GM23338 (cell line): ENCODE measurements at regions not wholly inside any gene's neighbourhood (a gene's known extent, or its start where the extent isn't known, plus 50 kb on each side); places are given as distances from the start of the nearest gene placed in this dataset.

Source experiments
- ATAC-seq: fragments of 200-7000 bp; cut with Tn5 transposase; 3 replicates; pipeline ENCODE4 v1.9.1; 2020
- DNase-seq: peaks from one replicate; pipeline ENCODE4 v3.0.0-alpha.2; 2015; ENCODE audit warnings: low spot score
- H2AFZ ChIP-seq: fragments of 200-600 bp; sonication (generic); 2 replicates; pipeline ENCODE4 v1.8.0; 2016; ENCODE audit warnings: antibody characterized with exemption, mild to moderate bottlenecking, moderate library complexity
- H3F3A ChIP-seq: fragments of 200-600 bp; sonication (generic); replicated peaks from 2 replicates; pipeline ENCODE4 v1.8.0; 2017; ENCODE audit warnings: antibody characterized with exemption, mixed run types, low read depth
- H3K27ac ChIP-seq: fragments of 200-600 bp; sonication (generic); 2 replicates; pipeline ENCODE4 v1.6.1; 2016; ENCODE audit warnings: low read depth
- H3K27me3 ChIP-seq: fragments of 200-600 bp; sonication (generic); 2 replicates; pipeline ENCODE4 v1.8.0; 2016; ENCODE audit warnings: mild to moderate bottlenecking, mixed run types, moderate library complexity; ENCODE audit not compliant: insufficient read depth
- H3K36me3 ChIP-seq: fragments of 200-600 bp; sonication (generic); 2 replicates; pipeline ENCODE4 v1.8.0; 2016; ENCODE audit warnings: mild to moderate bottlenecking; ENCODE audit not compliant: insufficient read depth
- H3K4me1 ChIP-seq: fragments of 200-600 bp; sonication (generic); 2 replicates; pipeline ENCODE4 v1.8.0; 2016; ENCODE audit warnings: mild to moderate bottlenecking, moderate library complexity; ENCODE audit not compliant: insufficient read depth
- H3K4me2 ChIP-seq: fragments of 200-600 bp; sonication (generic); 2 replicates; pipeline ENCODE4 v1.7.1; 2017; ENCODE audit warnings: mixed run types
- H3K4me3 ChIP-seq: fragments of 200-600 bp; sonication (generic); 2 replicates; pipeline ENCODE4 v1.6.1; 2016; ENCODE audit warnings: mixed run types
- H3K79me2 ChIP-seq: fragments of 200-600 bp; sonication (generic); replicated peaks from 2 replicates; pipeline ENCODE4 v1.8.0; 2017; ENCODE audit warnings: mild to moderate bottlenecking; ENCODE audit not compliant: insufficient read depth
- H3K9me2 ChIP-seq: fragments of 200-600 bp; sonication (generic); 2 replicates; pipeline ENCODE4 v1.8.0; 2017; ENCODE audit not compliant: insufficient read depth
- H4K20me1 ChIP-seq: fragments of 200-600 bp; sonication (generic); replicated peaks from 2 replicates; pipeline ENCODE4 v1.8.0; 2017; ENCODE audit warnings: mild to moderate bottlenecking; ENCODE audit not compliant: insufficient read depth
- H3K27ac Mint-ChIP-seq: 2 replicates; pipeline ENCODE4 v1.8.0; 2020; ENCODE audit warnings: inconsistent platforms, mild to moderate bottlenecking, moderate library complexity, mixed read lengths
- H3K27me3 Mint-ChIP-seq: 3 replicates; pipeline ENCODE4 v1.8.0; 2022; ENCODE audit warnings: low read depth, mild to moderate bottlenecking, moderate library complexity, mixed read lengths, inconsistent platforms; ENCODE audit not compliant: insufficient read depth, poor library complexity
- H3K36me3 Mint-ChIP-seq: 3 replicates; pipeline ENCODE4 v1.8.0; 2021; ENCODE audit warnings: low read depth, mild to moderate bottlenecking, inconsistent platforms, moderate library complexity, mixed read lengths
- H3K4me1 Mint-ChIP-seq: 3 replicates; pipeline ENCODE4 v1.8.0; 2020; ENCODE audit warnings: mild to moderate bottlenecking, inconsistent platforms, mixed read lengths
- H3K4me3 Mint-ChIP-seq: 3 replicates; pipeline ENCODE4 v1.8.0; 2021; ENCODE audit warnings: moderate library complexity, mild to moderate bottlenecking, inconsistent platforms, mixed read lengths
- H3K9me3 Mint-ChIP-seq: 3 replicates; pipeline ENCODE4 v1.8.0; 2020; ENCODE audit warnings: moderate library complexity, mild to moderate bottlenecking, inconsistent platforms, mixed read lengths
- CREB1 ChIP-seq: fragments of 250-450 bp; sonication (Bioruptor Pico); IDR thresholded peaks from 2 replicates; pipeline ENCODE4 v1.5.0; 2020; ENCODE audit warnings: low read depth, mild to moderate bottlenecking, moderate library complexity
- CTCF ChIP-seq, 2 experiments: fragments of 200-600 bp in 1 of 2; sonication (generic) in 1 of 2; conservative IDR thresholded peaks; 2 replicates each; pipeline versions ENCODE4 v1.5.1 to v1.6.1; 2016 to 2017; ENCODE audit warnings: antibody characterized with exemption in 2 of 2, low read depth in 2 of 2, mild to moderate bottlenecking in 2 of 2, moderate library complexity in 1 of 2
- ETS1 ChIP-seq: IDR thresholded peaks from 2 replicates; pipeline ENCODE4 v1.6.1; 2016; ENCODE audit warnings: antibody characterized with exemption
- EZH2 ChIP-seq: fragments of 200-600 bp; sonication (generic); IDR thresholded peaks from one replicate; pipeline ENCODE4 v1.8.0; 2017; ENCODE audit warnings: antibody characterized with exemption, mild to moderate bottlenecking, low read depth; ENCODE audit not compliant: unreplicated experiment
- EZH2phosphoT487 ChIP-seq: fragments of 200-600 bp; sonication (generic); IDR thresholded peaks from one replicate; pipeline ENCODE4 v1.8.1; 2018; ENCODE audit warnings: antibody characterized with exemption; ENCODE audit not compliant: unreplicated experiment
- JUNB ChIP-seq: IDR thresholded peaks from one replicate; pipeline ENCODE4 v1.6.1; 2016; ENCODE audit warnings: antibody characterized with exemption; ENCODE audit not compliant: unreplicated experiment
- NANOG ChIP-seq: IDR thresholded peaks from 2 replicates; pipeline ENCODE4 v1.6.1; 2016; ENCODE audit warnings: antibody characterized with exemption, borderline replicate concordance
- POLR2AphosphoS5 ChIP-seq: IDR thresholded peaks from 2 replicates; pipeline ENCODE4 v1.6.1; 2016; ENCODE audit warnings: antibody characterized with exemption, low read depth
- REST ChIP-seq: IDR thresholded peaks from one replicate; pipeline ENCODE4 v1.6.1; 2018; ENCODE audit warnings: antibody characterized with exemption; ENCODE audit not compliant: unreplicated experiment
- STAT1 ChIP-seq: IDR thresholded peaks from one replicate; pipeline ENCODE4 v1.6.1; 2016; ENCODE audit warnings: antibody characterized with exemption; ENCODE audit not compliant: unreplicated experiment
- ZNF114 ChIP-seq: fragments of 250-450 bp; sonication (Bioruptor Pico); IDR thresholded peaks from 2 replicates; pipeline ENCODE4 v1.5.0; 2020; ENCODE audit warnings: mild to moderate bottlenecking, moderate library complexity
- ZNF331 ChIP-seq: fragments of 250-450 bp; sonication (Bioruptor Pico); IDR thresholded peaks from 2 replicates; pipeline ENCODE4 v1.5.0; 2020; ENCODE audit warnings: low read depth, mild to moderate bottlenecking, moderate library complexity
- ZNF462 ChIP-seq: fragments of 250-450 bp; sonication (Bioruptor Pico); IDR thresholded peaks from 2 replicates; pipeline ENCODE4 v1.5.0; 2020; ENCODE audit warnings: mild to moderate bottlenecking, moderate library complexity

- Histone ChIP-seq H3K27me3 (no peaks in the 10 kb centered on the region), H3K4me3 (no peak overlapping the region), H2AFZ (no peak overlapping the region), H3K36me3 (no peaks in the 10 kb centered on the region), H3F3A (no peaks in the 10 kb centered on the region), H3K79me2 (no peaks in the 10 kb centered on the region), H3K9me2 (peaks cover 5% of the 10 kb centered on the region; the same call in 1 of the 2 replicates), H3K27ac (no peak overlapping the region), H3K4me2 (no peak overlapping the region), H3K4me1 (no peaks in the 10 kb centered on the region), H4K20me1 (no peaks in the 10 kb centered on the region)
- no peak for TF ChIP-seq NANOG
- no peak for TF ChIP-seq POLR2AphosphoS5
- TF ChIP-seq EZH2 = no peak
- no peak for TF ChIP-seq CTCF (conservative IDR thresholded peaks at IDR 0.05; ENCODE audit: low read depth in 2 of 2)
- no peak for TF ChIP-seq ZNF462 (CRISPR knock-in tag)
- TF ChIP-seq EZH2phosphoT487 = no peak
- TF ChIP-seq ZNF114 (CRISPR knock-in tag) = no peak
- TF ChIP-seq STAT1 = no peak
- TF ChIP-seq ZNF331 (CRISPR knock-in tag) = no peak
- no peak for TF ChIP-seq ETS1
- no peak for TF ChIP-seq REST
- no peak for TF ChIP-seq CREB1
- no peak for TF ChIP-seq JUNB
- no peak overlapping the region for H3K27ac Mint-ChIP-seq
- no peak for DNase-seq
- peaks cover 10% of the 10 kb centered on the region; the same call in 2 of the 3 replicates for H3K36me3 Mint-ChIP-seq
- ATAC-seq = no peak
- no peaks in the 10 kb centered on the region for H3K4me1 Mint-ChIP-seq
- H3K27me3 Mint-ChIP-seq = peaks cover 5% of the 10 kb centered on the region
- H3K9me3 Mint-ChIP-seq = peaks cover 15% of the 10 kb centered on the region
- no peak overlapping the region for H3K4me3 Mint-ChIP-seq
Measured at GRCh38 chr5:6861036-6861435, 147.8 kb downstream of the TENT4A start.
